Natural killer cell (primary cell): ENCODE measurements at regions not wholly inside any gene's neighbourhood (a gene's known extent, or its start where the extent isn't known, plus 50 kb on each side); places are given as distances from the start of the nearest gene placed in this dataset.

Experiments used
- ATAC-seq, 3 donors: fragments of 150-1000 bp in 2 of 3; fragments of 200-7000 bp in 1 of 3; cut with Tn5 transposase; 1 replicate in 1 of 3; 2 replicates in 2 of 3; pipeline ENCODE4 v1.10.0; 2021; ENCODE audit warnings: mild to moderate bottlenecking in 2 of 3, moderate library complexity in 2 of 3
- DNase-seq, 2 donors: peaks; one replicate each; pipeline versions ENCODE4 v3.0.0 to v3.0.0-alpha.2; 2013 to 2021; ENCODE audit warnings: mixed read lengths in 1 of 2
- H3K27ac ChIP-seq: one replicate; pipeline ENCODE4 v1.5.1; 2013; ENCODE audit warnings: mild to moderate bottlenecking, low read length
- H3K27me3 ChIP-seq: one replicate; pipeline ENCODE4 v1.6.1; 2013; ENCODE audit warnings: low read length; ENCODE audit not compliant: control insufficient read depth, insufficient read depth
- H3K36me3 ChIP-seq: one replicate; pipeline ENCODE4 v1.6.1; 2013; ENCODE audit warnings: low read length; ENCODE audit not compliant: control insufficient read depth, insufficient read depth
- H3K4me1 ChIP-seq: one replicate; pipeline ENCODE4 v1.6.1; 2013; ENCODE audit warnings: low read length; ENCODE audit not compliant: control insufficient read depth, insufficient read depth
- H3K4me3 ChIP-seq: one replicate; pipeline ENCODE4 v1.5.1; 2013; ENCODE audit warnings: low read length
- H3K9me3 ChIP-seq: one replicate; pipeline ENCODE4 v1.6.1; 2013; ENCODE audit warnings: low read length; ENCODE audit not compliant: control insufficient read depth, insufficient read depth
- H3K27ac Mint-ChIP-seq, 2 donors: one replicate each; pipeline ENCODE4 v1.8.0; 2022; ENCODE audit warnings: mild to moderate bottlenecking in 2 of 2, mixed read lengths in 2 of 2, moderate library complexity in 1 of 2
- H3K27me3 Mint-ChIP-seq, 2 donors: one replicate each; pipeline ENCODE4 v1.8.0; 2022; ENCODE audit warnings: low read depth in 2 of 2, mixed read lengths in 2 of 2
- H3K36me3 Mint-ChIP-seq: one replicate; pipeline ENCODE4 v1.8.0; 2022; ENCODE audit warnings: mixed read lengths
- H3K4me1 Mint-ChIP-seq, 2 donors: one replicate each; pipeline ENCODE4 v1.8.0; 2022; ENCODE audit warnings: mixed read lengths in 2 of 2
- H3K4me3 Mint-ChIP-seq: one replicate; pipeline ENCODE4 v1.8.0; 2022; ENCODE audit warnings: mild to moderate bottlenecking, moderate library complexity, mixed read lengths
- H3K9me3 Mint-ChIP-seq, 2 donors: one replicate each; pipeline ENCODE4 v1.8.0; 2022; ENCODE audit warnings: mixed read lengths in 2 of 2
- WGBS: methylation state at CpG from one replicate; pipeline ENCODE4 v1.1.7; 2013; ENCODE audit warnings: missing lambda C conversion rate; ENCODE audit not compliant: insufficient coverage; 5-methylcytosine and 5-hydroxymethylcytosine counted together
- intact Hi-C: fragments of 100-400 bp; cut with micrococcal nuclease; formaldehyde crosslinking; loops from one replicate; pipeline ENCODE4 v1.14.2; 2022
- TF ChIP-seq, protein P1 (sequence below): fragments of 200-600 bp; IDR thresholded peaks from one replicate; pipeline ENCODE4 v1.8.0; 2022; ENCODE audit warnings: antibody characterized with exemption

DNA sequence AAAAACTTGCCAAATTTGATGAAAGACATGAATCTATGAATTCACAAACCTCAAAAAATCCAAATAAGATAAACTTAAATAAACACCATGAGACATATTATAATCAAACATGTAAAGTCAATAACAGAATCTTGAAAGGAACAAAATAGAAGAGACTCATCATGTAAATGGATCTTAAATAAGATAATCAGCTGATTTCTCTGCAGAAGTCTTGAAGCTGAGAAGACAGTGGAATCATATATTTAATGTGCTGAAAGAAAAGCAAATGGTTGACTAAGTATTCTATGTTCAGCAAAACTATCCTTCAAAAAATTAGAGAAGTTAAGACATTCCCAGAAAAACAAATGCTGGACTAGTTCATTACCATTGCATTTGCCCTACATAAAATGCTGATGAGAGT lies 215.7 kb upstream of the SPIN4 start:
- Mint-ChIP-seq H3K27ac (no peak overlapping the region), H3K4me1 (no peaks in the 10 kb centered on the region), H3K36me3 (peaks cover 13% of the 10 kb centered on the region), H3K4me3 (no peak overlapping the region), H3K27me3 (peaks cover 0 to 32% of the 10 kb centered on the region in 2 donors), H3K9me3 (peaks cover 3% of the 10 kb centered on the region in 2 donors)
- Histone ChIP-seq H3K4me3 (no peak overlapping the region), H3K27me3 (no peaks in the 10 kb centered on the region), H3K27ac (no peak overlapping the region), H3K9me3 (no peaks in the 10 kb centered on the region), H3K36me3 (no peaks in the 10 kb centered on the region), H3K4me1 (no peaks in the 10 kb centered on the region)
- DNase-seq (no peak), ATAC-seq (no peak)
- TF ChIP-seq, protein P1, sequence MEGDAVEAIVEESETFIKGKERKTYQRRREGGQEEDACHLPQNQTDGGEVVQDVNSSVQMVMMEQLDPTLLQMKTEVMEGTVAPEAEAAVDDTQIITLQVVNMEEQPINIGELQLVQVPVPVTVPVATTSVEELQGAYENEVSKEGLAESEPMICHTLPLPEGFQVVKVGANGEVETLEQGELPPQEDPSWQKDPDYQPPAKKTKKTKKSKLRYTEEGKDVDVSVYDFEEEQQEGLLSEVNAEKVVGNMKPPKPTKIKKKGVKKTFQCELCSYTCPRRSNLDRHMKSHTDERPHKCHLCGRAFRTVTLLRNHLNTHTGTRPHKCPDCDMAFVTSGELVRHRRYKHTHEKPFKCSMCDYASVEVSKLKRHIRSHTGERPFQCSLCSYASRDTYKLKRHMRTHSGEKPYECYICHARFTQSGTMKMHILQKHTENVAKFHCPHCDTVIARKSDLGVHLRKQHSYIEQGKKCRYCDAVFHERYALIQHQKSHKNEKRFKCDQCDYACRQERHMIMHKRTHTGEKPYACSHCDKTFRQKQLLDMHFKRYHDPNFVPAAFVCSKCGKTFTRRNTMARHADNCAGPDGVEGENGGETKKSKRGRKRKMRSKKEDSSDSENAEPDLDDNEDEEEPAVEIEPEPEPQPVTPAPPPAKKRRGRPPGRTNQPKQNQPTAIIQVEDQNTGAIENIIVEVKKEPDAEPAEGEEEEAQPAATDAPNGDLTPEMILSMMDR = no peak
- intact Hi-C loops = loop anchor here (10.0 kb wide), 1 partner anchor 638 kb away; the partner anchor contains the start of gene AMER1

DNA sequence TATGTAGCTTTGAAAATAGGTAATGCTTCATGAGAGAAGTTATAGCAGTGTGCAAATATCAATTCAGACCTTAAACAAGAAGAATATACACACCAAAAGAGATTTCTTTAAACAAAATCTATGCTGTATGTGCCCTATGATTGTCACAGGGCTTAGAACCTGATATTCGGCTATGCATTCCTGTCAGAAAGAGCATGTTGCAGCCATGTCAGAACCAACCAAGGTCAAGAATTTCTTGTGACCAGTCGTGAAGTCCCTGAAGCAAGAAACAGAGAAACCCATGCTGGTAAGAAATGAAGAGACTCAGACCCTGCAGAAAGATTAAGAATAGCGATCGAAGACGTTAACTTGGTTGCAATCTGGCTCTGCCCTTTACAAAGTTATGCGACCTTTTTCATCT lies 210.3 kb upstream of the SPIN4 start:
- Mint-ChIP-seq H3K4me1 (peaks cover 18 to 35% of the 10 kb centered on the region in 2 donors), H3K36me3 (peaks cover 8% of the 10 kb centered on the region), H3K9me3 (peaks cover 0 to under 1% of the 10 kb centered on the region in 2 donors), H3K4me3 (peak overlapping the region; percentile 94), H3K27me3 (peaks cover 0 to 12% of the 10 kb centered on the region in 2 donors), H3K27ac (peak overlapping the region; percentile 92 to 97)
- H3K27me3 ChIP-seq = no peaks in the 10 kb centered on the region
- DNase-seq (no peak), ATAC-seq (no peak)
- H3K9me3 ChIP-seq = no peaks in the 10 kb centered on the region
- intact Hi-C loops = loop anchor here (10.0 kb wide), 1 partner anchor 643 kb away; the partner anchor contains the start of gene AMER1
- peak overlapping the region; percentile 33 for H3K27ac ChIP-seq
- 9% methylated on average over 5 of the region's 6 CpGs for WGBS
- H3K4me1 ChIP-seq = no peaks in the 10 kb centered on the region
- peak overlapping the region; percentile 55 for H3K4me3 ChIP-seq
- H3K36me3 ChIP-seq = no peaks in the 10 kb centered on the region
- TF ChIP-seq, protein P1 = no peak

DNA sequence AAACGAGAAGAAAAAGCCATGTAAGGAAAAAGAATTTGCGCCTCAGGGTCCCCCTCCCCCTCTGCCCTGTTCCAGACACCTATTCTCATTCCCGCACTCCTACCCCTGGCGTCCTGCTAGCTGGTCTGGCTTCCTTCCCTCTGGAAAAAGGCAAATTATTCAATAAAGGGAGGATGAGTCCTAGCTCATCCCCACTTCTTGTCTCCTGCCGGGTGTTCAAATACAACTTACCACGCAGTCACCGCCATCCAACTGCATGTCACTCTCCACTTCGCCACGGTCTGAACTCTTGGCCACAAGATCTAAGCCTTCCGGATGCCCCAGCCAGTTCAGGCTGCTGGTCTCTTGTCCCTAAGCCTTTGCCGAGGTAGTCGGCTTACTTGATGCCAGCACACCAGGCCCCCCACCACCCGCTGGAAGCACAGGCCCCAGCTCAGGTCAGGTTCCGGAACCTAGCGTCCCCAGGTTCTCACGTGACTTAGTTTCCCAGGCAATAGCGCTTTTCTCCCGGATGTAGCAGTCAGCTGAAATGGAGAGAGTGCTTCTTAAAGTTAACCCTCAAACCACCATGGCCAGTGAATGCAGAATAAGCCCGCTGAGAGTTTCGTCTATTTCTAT lies 209.6 kb upstream of the SPIN4 start:
- peak overlapping the region; percentile 94 for H3K4me3 Mint-ChIP-seq
- Histone ChIP-seq H3K4me3 (peak overlapping the region; percentile 55), H3K27me3 (no peaks in the 10 kb centered on the region), H3K36me3 (no peaks in the 10 kb centered on the region), H3K27ac (peak overlapping the region; percentile 67), H3K9me3 (no peaks in the 10 kb centered on the region), H3K4me1 (no peaks in the 10 kb centered on the region)
- peak overlapping the region; percentile 92 to 97 for H3K27ac Mint-ChIP-seq
- H3K27me3 Mint-ChIP-seq = peaks cover 0 to 6% of the 10 kb centered on the region in 2 donors
- intact Hi-C loops = loop anchor here (10.0 kb wide), 1 partner anchor 644 kb away; the partner anchor contains the start of gene AMER1
- peaks cover 1% of the 10 kb centered on the region for H3K36me3 Mint-ChIP-seq
- 0% methylated on average over 9 of the region's 20 CpGs for WGBS
- peak; percentile 40 to 75 for DNase-seq
- H3K9me3 Mint-ChIP-seq = no peaks in the 10 kb centered on the region
- ATAC-seq = peak; percentile 79 to 89 (median 89)
- H3K4me1 Mint-ChIP-seq = peaks cover 21 to 40% of the 10 kb centered on the region in 2 donors
- TF ChIP-seq, protein P1 = no peak

DNA sequence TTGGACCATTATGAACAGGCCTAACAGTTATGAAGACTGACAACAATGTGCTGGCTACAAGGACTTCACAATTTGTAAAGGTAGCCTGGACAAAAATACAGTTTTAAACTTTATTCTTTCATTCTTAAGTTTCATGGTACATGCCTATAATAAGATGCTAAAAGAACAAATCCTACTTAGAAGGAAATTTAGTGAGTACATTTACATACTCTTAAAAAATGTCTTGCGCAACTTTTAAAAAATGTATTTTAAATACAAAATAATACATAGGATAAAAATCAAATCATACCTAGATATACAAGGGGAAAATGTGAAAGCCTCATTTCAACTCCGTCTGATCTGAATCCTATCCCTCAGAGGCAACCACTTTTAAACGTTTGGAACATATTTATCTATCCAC lies 200.7 kb upstream of the SPIN4 start:
- no peaks in the 10 kb centered on the region for H3K36me3 ChIP-seq
- H3K4me1 ChIP-seq = no peaks in the 10 kb centered on the region
- intact Hi-C loops = no loop called here
- TF ChIP-seq, protein P1 = no peak
- H3K27me3 ChIP-seq = no peaks in the 10 kb centered on the region
- peaks cover 20 to 26% of the 10 kb centered on the region in 2 donors for H3K4me1 Mint-ChIP-seq
- peaks cover 8% of the 10 kb centered on the region for H3K36me3 Mint-ChIP-seq
- DNase-seq (no peak), ATAC-seq (no peak)
- 100% methylated on average over 2 of the region's 3 CpGs for WGBS
- H3K4me3 Mint-ChIP-seq = no peak overlapping the region
- no peaks in the 10 kb centered on the region for H3K9me3 ChIP-seq
- no peak overlapping the region for H3K27ac ChIP-seq
- H3K27ac Mint-ChIP-seq = no peak overlapping the region
- no peaks in the 10 kb centered on the region for H3K9me3 Mint-ChIP-seq
- no peaks in the 10 kb centered on the region for H3K27me3 Mint-ChIP-seq
- H3K4me3 ChIP-seq = no peak overlapping the region
